GM10248 (cell line): ENCODE measurements at regions not wholly inside any gene's neighbourhood (a gene's known extent, or its start where the extent isn't known, plus 50 kb on each side); places are given as distances from the start of the nearest gene placed in this dataset.

Source experiments
- CTCF ChIA-PET: fragments of 300-600 bp; sonication (Branson Sonifier 250); formaldehyde crosslinking; extraction: SDS; loops from one replicate; lab custom pipeline; 2021; ENCODE audit warnings: antibody characterized with exemption; lab: Yijun Ruan, JAX
- POLR2A ChIA-PET: fragments of 350-650 bp; sonication (Branson Sonifier 250); formaldehyde crosslinking; extraction: SDS; loops from one replicate; lab custom pipeline; 2020; ENCODE audit warnings: antibody characterized with exemption; lab: Yijun Ruan, JAX
- DNase-seq: peaks from one replicate; pipeline ENCODE4 v3.0.0; 2012; ENCODE audit errors: extremely low spot score
- TF ChIP-seq, protein P1 (sequence below): IDR thresholded peaks from 2 replicates; pipeline ENCODE4 v1.5.1; 2012; ENCODE audit warnings: mild to moderate bottlenecking, low read depth; ENCODE audit errors: extremely low read depth, missing control alignments, control extremely low read depth

DNA sequence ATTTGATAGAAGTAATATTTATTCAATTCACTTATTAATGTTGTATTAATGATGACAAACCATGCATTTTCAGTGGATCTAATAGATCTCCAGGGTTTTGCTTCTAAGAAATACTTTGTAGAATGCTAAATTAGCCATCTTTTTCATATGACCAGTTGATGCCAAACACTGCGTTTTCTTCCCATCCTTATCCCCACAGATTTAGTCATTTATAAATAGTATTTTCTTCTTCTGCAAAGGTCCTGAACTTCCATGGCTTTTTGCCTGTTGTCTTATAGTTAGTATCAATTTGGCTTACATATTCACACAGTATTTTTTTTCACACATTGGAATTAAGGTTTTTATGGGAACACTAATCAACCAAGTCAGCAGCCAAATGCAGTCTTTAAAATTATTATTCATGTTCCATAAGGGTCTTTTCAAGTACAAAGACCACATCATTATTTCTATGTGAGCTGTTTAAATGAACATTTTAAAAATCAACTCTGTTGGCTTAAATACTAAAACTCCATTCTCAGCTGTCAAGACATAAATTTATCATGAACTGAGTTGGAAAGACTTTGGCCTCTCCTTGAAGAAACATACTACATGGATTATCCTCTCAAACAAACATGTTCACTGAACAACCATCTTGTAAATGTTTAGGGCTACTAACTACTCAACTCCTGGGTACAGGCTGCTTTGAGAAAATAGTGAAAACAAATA, 1278.4 kb upstream of the FLRT2 start:
- TF ChIP-seq, protein P1, sequence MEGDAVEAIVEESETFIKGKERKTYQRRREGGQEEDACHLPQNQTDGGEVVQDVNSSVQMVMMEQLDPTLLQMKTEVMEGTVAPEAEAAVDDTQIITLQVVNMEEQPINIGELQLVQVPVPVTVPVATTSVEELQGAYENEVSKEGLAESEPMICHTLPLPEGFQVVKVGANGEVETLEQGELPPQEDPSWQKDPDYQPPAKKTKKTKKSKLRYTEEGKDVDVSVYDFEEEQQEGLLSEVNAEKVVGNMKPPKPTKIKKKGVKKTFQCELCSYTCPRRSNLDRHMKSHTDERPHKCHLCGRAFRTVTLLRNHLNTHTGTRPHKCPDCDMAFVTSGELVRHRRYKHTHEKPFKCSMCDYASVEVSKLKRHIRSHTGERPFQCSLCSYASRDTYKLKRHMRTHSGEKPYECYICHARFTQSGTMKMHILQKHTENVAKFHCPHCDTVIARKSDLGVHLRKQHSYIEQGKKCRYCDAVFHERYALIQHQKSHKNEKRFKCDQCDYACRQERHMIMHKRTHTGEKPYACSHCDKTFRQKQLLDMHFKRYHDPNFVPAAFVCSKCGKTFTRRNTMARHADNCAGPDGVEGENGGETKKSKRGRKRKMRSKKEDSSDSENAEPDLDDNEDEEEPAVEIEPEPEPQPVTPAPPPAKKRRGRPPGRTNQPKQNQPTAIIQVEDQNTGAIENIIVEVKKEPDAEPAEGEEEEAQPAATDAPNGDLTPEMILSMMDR = no peak
- no peak for DNase-seq
- ChIA-PET POLR2A (no interaction called here), CTCF (interaction anchor here (1.4 kb wide), 1 partner anchor 18 kb away, joined by 3 read pairs; no protein-coding TSS in a partner anchor)

DNA sequence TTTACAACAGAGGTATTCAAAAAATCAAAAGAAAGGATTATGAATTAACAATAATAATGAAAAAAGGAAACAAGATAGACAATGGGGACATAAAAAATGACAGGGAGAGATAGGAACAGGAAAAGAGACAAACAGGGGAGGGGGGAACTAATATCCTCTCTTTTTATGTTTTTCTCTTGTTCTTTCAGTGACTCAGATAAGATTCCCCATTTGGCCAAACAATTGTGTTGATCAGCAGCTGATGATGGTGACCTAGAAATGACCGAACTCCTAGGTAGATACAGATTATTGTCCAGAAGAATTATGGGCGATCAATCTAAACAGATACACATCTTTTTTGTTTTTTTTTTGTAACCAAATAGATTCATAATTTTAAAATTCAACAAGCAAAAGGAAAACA, 1277.2 kb upstream of the FLRT2 start:
- CTCF ChIA-PET = no interaction called here
- no peak for DNase-seq
- TF ChIP-seq, protein P1 = no peak
- POLR2A ChIA-PET = no interaction called here

DNA sequence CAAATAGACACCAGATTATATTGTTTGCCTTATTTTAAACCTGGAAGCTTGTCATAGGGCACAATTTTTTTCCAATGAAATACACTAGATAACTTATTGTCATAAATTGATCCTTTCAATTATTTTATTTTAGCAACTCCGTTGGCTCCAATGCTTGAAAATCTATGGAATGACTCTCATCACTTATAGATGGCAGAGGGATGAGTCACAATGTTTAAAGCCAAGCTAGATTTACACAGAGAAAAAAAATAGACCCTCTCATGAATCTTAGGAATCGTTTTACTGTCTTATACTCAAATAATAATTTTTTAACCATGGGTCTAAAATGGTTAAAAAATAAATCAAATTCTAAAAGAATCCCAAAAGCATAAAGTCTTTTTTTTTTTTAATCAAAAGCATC, 1276.6 kb upstream of the FLRT2 start:
- no peak for DNase-seq
- POLR2A ChIA-PET = no interaction called here
- TF ChIP-seq, protein P1 = no peak
- CTCF ChIA-PET = no interaction called here

DNA sequence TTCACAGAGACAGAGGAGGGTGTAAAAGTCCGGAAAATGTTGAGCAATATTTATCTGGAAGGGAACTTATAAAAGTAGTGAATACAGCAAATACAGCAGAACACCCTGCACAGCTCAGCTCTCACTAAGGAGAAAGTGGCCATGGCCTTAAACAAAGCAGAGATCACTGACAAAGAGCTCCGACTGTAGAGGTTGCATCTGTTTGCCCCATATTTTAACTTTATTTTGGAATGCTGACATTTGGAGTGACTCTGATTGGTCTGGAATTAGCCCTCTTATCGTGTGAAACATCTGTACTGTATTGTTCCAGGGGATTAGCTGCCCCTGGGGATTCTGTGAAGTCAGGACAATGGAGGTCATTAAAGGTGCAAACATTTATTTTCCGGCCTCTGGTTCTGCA, 1275.7 kb upstream of the FLRT2 start:
- POLR2A ChIA-PET = no interaction called here
- TF ChIP-seq, protein P1 = no peak
- CTCF ChIA-PET = no interaction called here
- no peak for DNase-seq

DNA sequence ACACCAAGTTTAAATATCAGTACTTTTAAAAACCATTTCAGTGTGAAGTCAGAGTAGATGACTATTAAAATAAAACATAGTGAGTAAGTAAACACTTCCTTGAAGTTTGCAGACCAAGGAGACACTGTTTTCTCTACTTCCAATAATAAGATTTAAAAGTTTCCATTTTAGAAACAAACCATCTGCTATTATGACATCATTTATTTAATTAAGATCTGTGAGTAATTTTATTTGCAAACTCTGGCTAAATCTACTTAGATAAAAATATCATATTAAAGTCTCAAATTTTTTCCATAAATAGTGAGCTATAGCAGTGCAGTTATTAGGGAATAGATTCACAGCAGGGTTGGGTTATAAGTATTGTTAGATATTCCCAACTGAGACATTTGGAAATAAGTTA, 1267.0 kb upstream of the FLRT2 start:
- ChIA-PET CTCF (no interaction called here), POLR2A (no interaction called here)
- DNase-seq = no peak
- TF ChIP-seq, protein P1 = no peak

DNA sequence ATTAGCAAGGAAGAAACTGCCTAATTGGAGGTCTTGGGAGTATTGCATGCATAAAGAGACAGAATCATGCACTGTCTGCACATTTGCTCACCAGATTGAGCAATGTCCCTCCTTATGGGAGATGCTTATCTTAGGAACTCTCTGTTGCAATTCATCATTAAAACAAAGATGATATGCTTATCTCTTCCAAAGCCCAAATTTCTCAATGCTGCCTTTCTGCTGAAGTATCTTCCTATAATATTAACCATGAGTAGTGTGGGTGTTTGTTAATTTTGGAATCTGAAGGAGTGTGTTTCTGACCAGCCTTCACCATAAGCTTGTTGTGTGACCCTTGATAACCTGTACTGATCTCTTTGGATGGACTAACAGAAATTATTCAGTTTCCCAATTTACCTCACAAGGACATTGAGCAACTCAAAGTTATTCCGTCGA, 1257.6 kb upstream of the FLRT2 start:
- no peak for DNase-seq
- TF ChIP-seq, protein P1 = no peak
- ChIA-PET CTCF (no interaction called here), POLR2A (no interaction called here)
